ENCODE measurements at regions not wholly inside any gene's neighbourhood (a gene's known extent, or its start where the extent isn't known, plus 50 kb on each side); places are given as distances from the start of the nearest gene placed in this dataset.

DNA sequence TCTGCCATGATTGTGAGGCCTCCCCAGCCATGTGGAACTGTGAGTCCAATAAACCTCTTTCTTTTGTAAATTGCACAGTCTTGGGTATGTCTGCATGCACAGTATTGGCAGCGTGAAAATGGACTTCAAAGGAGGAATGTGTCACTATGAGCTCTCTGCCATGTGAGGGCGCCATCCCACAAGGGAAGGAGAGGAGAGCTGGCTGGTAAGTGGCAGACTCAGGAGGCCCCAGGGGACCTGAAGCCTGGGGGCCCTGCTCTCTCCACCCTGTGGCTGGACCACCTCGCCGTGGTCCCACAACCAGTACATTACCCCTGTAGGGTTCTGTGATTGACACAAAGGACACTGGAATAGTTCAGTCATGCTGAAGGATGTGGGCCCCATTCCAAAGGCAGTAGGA is 122.1 kb downstream of the RPIA start:
- TF ChIP-seq, protein P1, sequence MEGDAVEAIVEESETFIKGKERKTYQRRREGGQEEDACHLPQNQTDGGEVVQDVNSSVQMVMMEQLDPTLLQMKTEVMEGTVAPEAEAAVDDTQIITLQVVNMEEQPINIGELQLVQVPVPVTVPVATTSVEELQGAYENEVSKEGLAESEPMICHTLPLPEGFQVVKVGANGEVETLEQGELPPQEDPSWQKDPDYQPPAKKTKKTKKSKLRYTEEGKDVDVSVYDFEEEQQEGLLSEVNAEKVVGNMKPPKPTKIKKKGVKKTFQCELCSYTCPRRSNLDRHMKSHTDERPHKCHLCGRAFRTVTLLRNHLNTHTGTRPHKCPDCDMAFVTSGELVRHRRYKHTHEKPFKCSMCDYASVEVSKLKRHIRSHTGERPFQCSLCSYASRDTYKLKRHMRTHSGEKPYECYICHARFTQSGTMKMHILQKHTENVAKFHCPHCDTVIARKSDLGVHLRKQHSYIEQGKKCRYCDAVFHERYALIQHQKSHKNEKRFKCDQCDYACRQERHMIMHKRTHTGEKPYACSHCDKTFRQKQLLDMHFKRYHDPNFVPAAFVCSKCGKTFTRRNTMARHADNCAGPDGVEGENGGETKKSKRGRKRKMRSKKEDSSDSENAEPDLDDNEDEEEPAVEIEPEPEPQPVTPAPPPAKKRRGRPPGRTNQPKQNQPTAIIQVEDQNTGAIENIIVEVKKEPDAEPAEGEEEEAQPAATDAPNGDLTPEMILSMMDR (IDR thresholded peaks at IDR 0.05): no peak

DNA sequence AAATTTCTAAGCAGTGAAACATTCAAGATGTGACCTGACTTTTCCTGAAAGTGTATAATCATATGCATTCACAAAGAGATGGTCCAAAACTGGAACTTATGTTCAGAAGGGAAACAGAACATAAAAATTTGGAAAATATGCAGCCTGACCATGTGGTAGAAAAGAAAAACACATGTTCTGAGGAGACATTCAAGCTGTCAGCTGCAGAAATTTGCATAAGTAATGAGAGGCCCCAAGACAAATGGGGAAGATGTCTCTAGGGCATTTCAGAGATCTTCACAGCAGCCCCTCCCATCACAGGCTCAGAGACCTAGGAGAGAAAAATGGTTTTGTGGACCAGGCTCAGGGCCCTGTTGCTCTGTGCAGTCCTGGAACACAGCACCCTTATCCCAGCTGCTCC is 123.8 kb downstream of the RPIA start:
- TF ChIP-seq, protein P1 (IDR thresholded peaks at IDR 0.05): no peak

DNA sequence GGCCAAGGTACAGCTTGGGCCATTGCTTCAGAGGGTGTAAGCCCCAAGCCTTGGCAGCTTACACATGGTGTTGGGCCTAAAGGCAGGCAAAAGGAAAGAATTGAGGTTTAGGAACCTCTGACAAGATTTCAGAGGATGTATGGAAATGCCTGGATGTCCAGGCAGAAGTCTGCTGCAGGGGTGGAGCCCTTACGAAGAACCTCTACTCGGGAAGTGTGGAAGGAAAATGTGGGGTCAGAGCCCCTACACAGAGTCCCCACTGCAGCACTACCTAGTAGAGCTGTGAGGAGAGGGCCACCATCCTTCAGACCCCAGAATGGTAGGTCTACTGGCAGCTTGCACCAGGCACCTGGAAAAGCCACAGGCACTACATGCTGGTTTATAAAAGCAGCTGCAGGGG is 124.2 kb downstream of the RPIA start:
- TF ChIP-seq, protein P1 (IDR thresholded peaks at IDR 0.05): no peak

DNA sequence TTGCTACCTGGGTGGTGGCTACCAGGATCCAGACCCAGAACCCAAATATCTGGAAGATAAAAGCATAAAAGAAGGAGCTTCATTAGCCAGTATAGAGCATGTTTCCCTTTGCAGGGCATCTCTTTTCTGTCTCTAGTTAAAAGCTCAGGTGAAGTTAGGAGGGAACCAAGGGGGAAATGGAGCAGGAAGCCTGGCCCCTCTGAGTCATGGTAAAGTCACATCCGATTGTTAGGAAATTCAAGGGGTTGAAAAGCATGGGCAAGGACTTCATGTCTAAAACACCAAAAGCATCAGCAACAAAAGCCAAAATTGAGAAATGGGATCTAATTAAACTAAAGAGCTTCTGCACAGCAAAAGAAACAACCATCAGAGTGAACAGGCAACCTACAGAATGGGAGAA is 126.9 kb downstream of the RPIA start:
- TF ChIP-seq, protein P1 (IDR thresholded peaks at IDR 0.05): no peak

DNA sequence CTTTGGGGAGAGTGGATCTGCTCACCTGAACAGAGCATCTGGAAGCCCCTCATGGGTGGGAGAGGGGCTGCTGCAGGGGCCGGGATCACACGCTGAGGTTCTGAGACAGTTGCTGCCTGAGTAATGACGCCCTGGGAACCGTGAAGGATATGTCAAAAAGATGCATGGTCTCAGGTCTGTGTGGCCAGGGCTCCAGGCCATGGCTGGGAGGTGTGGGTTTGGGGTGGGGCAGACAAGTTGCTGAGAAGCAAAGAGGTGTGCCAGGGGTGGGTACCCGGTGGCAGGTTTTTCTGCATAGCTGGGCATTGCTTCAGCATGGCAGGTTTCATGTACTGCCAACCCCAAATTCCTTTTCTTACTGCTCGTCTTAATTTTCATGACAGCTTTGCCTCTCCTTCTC is 133.5 kb downstream of the RPIA start:
- TF ChIP-seq, protein P1 (IDR thresholded peaks at IDR 0.05): no peak

DNA sequence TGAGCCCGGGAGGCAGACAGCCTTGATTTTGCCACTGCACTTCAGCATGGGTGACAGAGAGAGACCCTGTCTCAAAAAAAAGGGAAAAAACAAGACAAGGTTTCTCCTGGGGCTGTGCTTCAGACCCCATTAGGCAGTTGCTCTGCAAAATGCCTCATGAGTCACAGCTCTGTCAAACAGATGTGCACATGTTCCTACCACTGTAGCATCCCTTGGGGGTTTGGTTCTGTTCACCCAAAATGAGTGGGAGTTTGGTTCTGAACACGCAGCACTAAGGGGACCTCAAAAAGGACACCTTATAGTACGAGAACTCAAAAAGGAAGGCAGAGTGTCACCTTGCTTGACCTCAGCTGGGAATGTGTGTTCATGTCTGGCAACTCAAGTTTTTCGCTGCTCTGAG is 134.9 kb downstream of the RPIA start:
- TF ChIP-seq, protein P1 (IDR thresholded peaks at IDR 0.05): no peak

DNA sequence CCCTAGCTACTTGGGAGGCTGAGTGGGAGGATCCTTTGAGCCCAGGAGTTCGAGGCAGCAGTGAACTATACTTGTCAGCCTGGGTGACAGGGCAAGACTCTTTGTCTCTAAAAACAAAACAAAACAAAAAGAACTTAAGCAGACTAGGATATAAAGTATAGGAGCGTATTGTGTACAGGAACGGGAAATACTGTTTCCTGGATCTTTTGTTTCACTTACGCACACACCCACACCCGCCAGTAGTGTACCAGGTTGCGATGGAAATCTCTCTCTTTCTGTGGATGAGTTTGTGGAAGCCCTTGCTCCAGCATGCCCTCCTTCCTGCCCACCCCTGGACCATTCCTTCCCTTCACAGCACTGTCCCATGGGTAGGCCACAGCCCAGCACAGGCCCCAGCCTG is 136.3 kb downstream of the RPIA start:
- TF ChIP-seq, protein P1 (IDR thresholded peaks at IDR 0.05): no peak

DNA sequence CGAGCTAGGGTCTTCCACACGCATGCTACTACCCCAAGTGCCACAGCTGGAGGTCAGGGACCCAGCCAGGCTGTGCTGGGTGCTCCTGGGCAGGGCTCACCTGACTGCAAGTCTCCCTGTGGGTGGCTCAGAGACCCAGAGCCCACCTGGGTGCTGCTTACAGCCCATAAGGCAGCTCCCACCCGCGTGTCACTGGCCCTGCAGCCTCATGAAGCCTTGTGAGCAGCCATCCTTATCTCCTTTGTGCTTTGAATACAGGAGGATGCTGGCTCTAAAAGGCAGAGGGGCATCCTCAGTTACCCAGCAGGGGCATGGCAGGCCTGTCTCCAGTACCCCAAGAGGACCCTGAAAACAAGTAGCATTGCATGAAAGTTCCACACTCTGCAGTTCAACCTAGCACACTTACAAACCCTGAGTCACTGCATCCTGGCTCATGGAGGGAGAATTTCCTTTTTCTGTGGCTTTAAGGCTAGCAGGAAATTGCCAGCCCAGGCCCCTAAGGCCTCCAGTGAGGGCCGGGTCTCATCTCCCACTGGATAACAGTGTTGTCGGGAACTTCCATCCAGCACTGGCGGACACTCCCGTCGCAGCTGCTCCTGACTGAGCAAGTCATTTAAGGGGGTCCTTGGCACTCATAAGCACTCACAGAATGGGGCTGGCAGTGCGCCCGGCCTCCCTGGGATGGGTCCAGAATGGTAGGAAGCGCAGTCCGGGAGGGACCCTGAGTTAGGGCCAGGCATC is 137.1 kb downstream of the RPIA start:
- TF ChIP-seq, protein P1 (IDR thresholded peaks at IDR 0.05): no peak

Measured in LNCAP (cell line).